ENCODE measurements at regions not wholly inside any gene's neighbourhood (a gene's known extent, or its start where the extent isn't known, plus 50 kb on each side); places are given as distances from the start of the nearest gene placed in this dataset.
A peak's percentile ranks its signal among the peaks of the same experiment; 100 is the strongest.

DNA sequence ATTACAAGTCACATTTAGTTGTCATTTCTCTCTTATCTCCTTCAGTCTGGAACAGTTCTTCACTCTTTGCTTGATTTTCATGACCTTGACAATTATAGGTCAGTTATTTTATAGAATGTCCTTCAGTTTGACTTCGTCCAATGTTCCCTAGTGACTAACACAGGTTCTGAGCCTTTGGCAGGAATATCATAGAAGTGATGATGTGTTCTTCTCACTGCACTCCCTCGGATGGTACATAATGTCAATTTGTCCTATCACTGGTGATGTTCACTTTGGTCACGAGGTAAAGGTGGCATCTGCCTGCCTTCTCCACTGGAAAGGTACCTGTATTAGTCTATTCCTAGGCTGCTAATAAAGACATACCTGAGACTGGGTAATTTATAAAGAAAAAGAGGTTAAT lies 126.0 kb upstream of the PTPN3 start:
- Histone ChIP-seq H3K36me3 (ENCODE audit: control insufficient read depth, insufficient read depth, low read length) (no peaks in the 10 kb centered on the region), H3K27ac (ENCODE audit: low read depth, low read length, severe bottlenecking) (no peak overlapping the region), H3K4me3 (ENCODE audit: extremely low read depth, insufficient read depth, low read length, poor library complexity, severe bottlenecking) (no peak overlapping the region), H3K9me3 (ENCODE audit: control insufficient read depth, low read length) (no peaks in the 10 kb centered on the region), H3K4me1 (ENCODE audit: control insufficient read depth, insufficient read depth, low read length, poor library complexity, severe bottlenecking) (no peaks in the 10 kb centered on the region)
- 92 to 100% methylated on average over 2 of the region's 3 CpGs for WGBS, 2 experiments (ENCODE audit: insufficient coverage in 2 of 2)

DNA sequence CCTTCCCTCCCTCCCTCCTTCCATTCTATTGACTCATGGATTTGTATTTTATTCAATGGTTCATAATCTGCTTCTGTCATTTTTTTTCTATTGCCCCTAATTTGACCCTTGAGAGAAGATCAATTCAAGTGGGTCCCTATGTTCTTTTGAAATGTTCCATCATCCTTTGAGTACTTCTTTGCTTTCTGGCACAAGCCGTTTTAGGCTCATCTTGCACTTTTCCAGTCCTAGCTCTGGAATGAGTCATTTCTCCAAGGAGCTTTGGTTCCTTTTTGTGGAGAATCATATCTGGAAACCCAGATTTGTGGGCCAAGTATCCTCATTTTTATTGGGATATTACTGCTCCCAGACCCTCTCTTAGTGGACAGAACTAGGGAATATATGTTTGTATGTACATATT lies 126.8 kb upstream of the PTPN3 start:
- H3K4me1 ChIP-seq (ENCODE audit: control insufficient read depth, insufficient read depth, low read length, poor library complexity, severe bottlenecking), result no peaks in the 10 kb centered on the region
- H3K36me3 ChIP-seq (ENCODE audit: control insufficient read depth, insufficient read depth, low read length), result no peaks in the 10 kb centered on the region
- WGBS, 2 experiments (ENCODE audit: insufficient coverage in 2 of 2), result 33 to 57% methylated on average over 1 of the region's 1 CpG
- H3K4me3 ChIP-seq (ENCODE audit: extremely low read depth, insufficient read depth, low read length, poor library complexity, severe bottlenecking), result no peak overlapping the region
- no peaks in the 10 kb centered on the region for H3K9me3 ChIP-seq (ENCODE audit: control insufficient read depth, low read length)
- no peak overlapping the region for H3K27ac ChIP-seq (ENCODE audit: low read depth, low read length, severe bottlenecking)

DNA sequence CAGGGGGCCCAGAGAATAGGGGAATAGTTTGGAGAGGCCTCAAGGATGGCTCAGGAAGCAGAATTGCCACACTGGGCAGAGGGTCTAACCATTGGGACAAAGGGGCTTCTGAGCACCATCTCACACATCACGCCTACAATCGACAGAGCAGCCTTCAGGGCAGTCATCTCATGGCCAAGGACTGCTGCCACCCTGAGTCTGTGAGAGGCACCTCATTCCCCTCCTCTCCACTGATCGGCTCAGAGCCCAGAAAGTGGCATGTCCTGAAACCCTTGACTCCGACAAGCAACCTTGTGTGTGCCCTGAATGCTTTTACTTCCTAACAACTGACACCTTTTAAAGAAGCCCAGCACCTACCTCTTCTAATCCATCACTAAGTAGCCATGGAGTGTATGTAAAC lies 128.9 kb upstream of the PTPN3 start:
- no peaks in the 10 kb centered on the region for H3K4me1 ChIP-seq (ENCODE audit: control insufficient read depth, insufficient read depth, low read length, poor library complexity, severe bottlenecking)
- no peaks in the 10 kb centered on the region for H3K9me3 ChIP-seq (ENCODE audit: control insufficient read depth, low read length)
- 75 to 81% methylated on average over 3 of the region's 4 CpGs for whole genome bisulfite sequencing, 2 experiments (ENCODE audit: insufficient coverage in 2 of 2)
- no peak overlapping the region for H3K4me3 ChIP-seq (ENCODE audit: extremely low read depth, insufficient read depth, low read length, poor library complexity, severe bottlenecking)
- H3K36me3 ChIP-seq (ENCODE audit: control insufficient read depth, insufficient read depth, low read length), result no peaks in the 10 kb centered on the region
- no peak overlapping the region for H3K27ac ChIP-seq (ENCODE audit: low read depth, low read length, severe bottlenecking)

DNA sequence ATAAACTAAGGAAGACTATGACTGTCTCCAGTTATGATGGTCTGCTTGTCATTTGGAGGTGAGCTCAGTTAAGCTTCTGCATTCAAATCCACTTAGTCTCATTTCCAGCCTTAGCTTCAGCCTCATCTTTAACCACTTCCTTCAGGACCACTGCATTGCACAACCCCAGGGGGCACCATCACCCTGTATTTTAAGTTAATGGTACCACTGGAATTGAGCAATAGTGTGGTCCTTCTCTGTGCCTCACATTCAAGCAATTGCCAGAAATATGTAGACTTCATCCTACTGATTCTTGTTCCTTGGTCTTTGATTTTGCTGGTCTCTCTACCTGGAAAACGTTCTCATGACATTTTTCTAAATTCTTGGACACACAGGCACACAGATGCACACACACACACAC lies 131.5 kb upstream of the PTPN3 start:
- Histone ChIP-seq H3K9me3 (ENCODE audit: control insufficient read depth, low read length) (no peaks in the 10 kb centered on the region), H3K4me3 (ENCODE audit: extremely low read depth, insufficient read depth, low read length, poor library complexity, severe bottlenecking) (no peak overlapping the region), H3K27ac (ENCODE audit: low read depth, low read length, severe bottlenecking) (no peak overlapping the region), H3K36me3 (ENCODE audit: control insufficient read depth, insufficient read depth, low read length) (no peaks in the 10 kb centered on the region), H3K4me1 (ENCODE audit: control insufficient read depth, insufficient read depth, low read length, poor library complexity, severe bottlenecking) (no peaks in the 10 kb centered on the region)
- 67 to 83% methylated on average over 1 of the region's 1 CpG for WGBS, 2 experiments (ENCODE audit: insufficient coverage in 2 of 2)

DNA sequence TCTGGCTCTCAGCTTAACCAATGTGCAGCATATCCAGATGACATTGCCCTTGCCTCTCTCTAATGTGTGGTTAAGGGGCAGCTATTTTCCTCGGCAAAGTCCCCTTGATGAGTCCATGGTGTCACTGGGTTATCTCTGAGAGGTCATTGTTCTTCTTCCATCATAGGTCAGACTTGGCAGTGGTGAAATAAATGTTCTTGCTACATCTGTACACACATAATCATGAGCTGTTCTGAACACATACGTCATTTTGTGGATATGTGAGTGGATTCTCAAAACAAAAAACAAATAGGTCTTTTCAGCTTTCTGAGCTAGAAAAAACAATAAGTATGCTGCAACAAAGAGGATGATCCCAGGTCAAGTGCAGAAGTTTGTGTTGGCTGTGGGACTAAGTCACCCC lies 134.7 kb upstream of the PTPN3 start:
- H3K27ac ChIP-seq (ENCODE audit: low read depth, low read length, severe bottlenecking), result no peak overlapping the region
- H3K9me3 ChIP-seq (ENCODE audit: control insufficient read depth, low read length), result no peaks in the 10 kb centered on the region
- no peak overlapping the region for H3K4me3 ChIP-seq (ENCODE audit: extremely low read depth, insufficient read depth, low read length, poor library complexity, severe bottlenecking)
- WGBS, 2 experiments (ENCODE audit: insufficient coverage in 2 of 2), result 83 to 100% methylated on average over 1 of the region's 2 CpGs
- H3K36me3 ChIP-seq (ENCODE audit: control insufficient read depth, insufficient read depth, low read length), result no peaks in the 10 kb centered on the region
- no peaks in the 10 kb centered on the region for H3K4me1 ChIP-seq (ENCODE audit: control insufficient read depth, insufficient read depth, low read length, poor library complexity, severe bottlenecking)

DNA sequence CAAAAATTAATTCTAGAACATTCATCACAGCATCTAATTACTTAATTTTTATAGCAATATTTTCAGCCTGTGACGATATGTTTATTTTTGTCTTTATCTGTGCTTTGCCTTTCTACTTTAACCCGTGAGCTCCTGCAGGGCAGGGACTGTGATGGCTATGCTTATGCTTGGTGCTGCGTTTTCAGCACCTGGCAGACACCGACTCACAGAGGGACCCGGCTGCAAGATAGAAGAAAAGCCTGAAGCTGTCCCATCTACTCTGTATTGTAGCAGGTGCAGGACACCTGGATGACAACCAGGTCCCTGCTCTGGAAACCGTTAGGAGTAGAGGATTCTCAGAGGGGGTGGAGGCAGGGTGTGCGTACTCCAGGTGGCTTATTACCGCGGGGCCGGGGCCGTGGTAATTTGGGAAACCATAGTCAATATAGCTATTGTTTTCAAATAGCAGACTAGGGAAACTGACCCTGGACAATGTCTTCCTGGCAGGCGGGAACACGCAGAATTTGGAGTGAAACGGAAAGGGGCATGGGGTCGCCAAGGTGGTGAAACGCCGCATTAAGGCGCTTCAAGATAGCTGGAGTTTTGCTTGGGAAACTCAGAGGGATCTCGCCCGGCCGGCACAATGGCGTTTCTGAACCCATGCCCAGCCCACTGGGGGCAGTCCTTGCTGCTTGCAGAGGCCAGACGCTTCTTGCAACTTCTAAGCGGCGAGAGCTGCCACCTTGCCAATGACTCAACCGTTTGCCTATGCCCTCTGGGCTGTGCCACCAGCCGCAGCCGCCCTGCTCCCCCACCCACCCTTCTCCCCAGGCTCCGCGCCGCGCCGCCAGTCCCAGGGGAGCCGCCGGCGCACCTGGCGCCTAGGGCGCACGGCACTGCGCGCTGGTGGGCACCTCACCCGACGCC lies 140.1 kb upstream of the PALM2AKAP2 start:
- WGBS, 2 experiments (ENCODE audit: insufficient coverage in 2 of 2), result 6 to 8% methylated on average over 32 to 36 of the region's 43 CpGs
- Histone ChIP-seq H3K9me3 (ENCODE audit: control insufficient read depth, low read length) (no peaks in the 10 kb centered on the region), H3K4me1 (ENCODE audit: control insufficient read depth, insufficient read depth, low read length, poor library complexity, severe bottlenecking) (peaks cover 11% of the 10 kb centered on the region), H3K4me3 (ENCODE audit: extremely low read depth, insufficient read depth, low read length, poor library complexity, severe bottlenecking) (peak overlapping the region; percentile 39), H3K36me3 (ENCODE audit: control insufficient read depth, insufficient read depth, low read length) (no peaks in the 10 kb centered on the region), H3K27ac (ENCODE audit: low read depth, low read length, severe bottlenecking) (no peak overlapping the region)

DNA sequence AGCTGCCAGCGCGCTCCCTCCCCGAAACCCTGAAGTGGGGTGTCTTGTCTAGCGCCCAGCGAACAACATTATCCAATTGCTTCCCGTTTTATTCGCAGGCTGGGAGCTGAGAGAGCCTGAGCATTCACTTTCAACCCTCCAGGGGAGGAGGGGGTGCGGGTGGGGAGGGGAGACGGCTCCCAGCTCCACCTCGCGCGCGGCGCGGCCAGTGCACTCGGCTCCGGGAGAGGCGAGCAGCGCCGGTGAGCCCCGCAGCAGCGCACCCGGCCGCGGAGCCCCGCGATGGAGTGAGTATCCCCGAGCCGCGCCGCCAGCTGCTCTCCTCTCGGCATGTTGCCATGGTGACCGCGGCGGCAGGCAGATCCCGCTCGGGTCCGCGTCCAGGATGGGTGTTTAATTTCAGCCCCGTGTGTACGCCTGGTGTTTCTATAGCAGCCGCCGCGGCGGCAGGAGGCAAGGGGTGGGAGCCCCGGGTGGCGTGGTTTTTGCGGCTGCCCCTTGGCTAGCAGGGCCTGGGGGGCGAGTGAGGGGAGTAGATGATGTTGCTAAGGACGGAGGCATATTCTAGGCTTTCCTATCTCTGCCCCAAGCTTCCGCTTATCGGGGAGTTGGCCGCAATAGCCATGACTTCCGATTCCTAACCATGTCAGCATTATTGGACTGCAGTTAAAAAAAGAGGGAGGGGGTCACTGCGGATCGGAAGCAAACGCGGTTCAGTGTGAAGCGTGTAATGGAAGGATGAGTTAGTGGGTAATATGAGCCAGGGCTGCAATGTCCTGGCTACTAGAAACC lies 139.2 kb upstream of the PALM2AKAP2 start:
- peak overlapping the region; percentile 39 for H3K4me3 ChIP-seq (ENCODE audit: extremely low read depth, insufficient read depth, low read length, poor library complexity, severe bottlenecking)
- H3K9me3 ChIP-seq (ENCODE audit: control insufficient read depth, low read length), result no peaks in the 10 kb centered on the region
- 8 to 11% methylated on average over 29 to 37 of the region's 59 CpGs for WGBS, 2 experiments (ENCODE audit: insufficient coverage in 2 of 2)
- peaks cover 11% of the 10 kb centered on the region for H3K4me1 ChIP-seq (ENCODE audit: control insufficient read depth, insufficient read depth, low read length, poor library complexity, severe bottlenecking)
- H3K36me3 ChIP-seq (ENCODE audit: control insufficient read depth, insufficient read depth, low read length), result no peaks in the 10 kb centered on the region
- H3K27ac ChIP-seq (ENCODE audit: low read depth, low read length, severe bottlenecking), result no peak overlapping the region

DNA sequence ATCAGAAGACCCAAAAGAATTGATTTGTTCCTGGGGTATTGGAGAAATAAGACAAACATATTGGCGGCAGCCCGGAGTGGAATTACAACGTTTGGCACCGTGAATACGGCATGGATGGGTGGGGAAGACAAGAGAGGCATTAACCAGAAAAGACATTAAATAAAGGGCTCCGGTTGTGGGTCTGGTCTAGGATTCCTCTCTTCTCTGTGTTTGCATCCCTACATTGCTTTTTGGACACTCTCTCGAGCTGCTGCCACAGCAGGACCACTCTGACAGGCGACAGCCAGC lies 138.7 kb upstream of the PALM2AKAP2 start:
- Histone ChIP-seq H3K9me3 (ENCODE audit: control insufficient read depth, low read length) (no peaks in the 10 kb centered on the region), H3K27ac (ENCODE audit: low read depth, low read length, severe bottlenecking) (no peak overlapping the region), H3K4me3 (ENCODE audit: extremely low read depth, insufficient read depth, low read length, poor library complexity, severe bottlenecking) (no peak overlapping the region), H3K36me3 (ENCODE audit: control insufficient read depth, insufficient read depth, low read length) (no peaks in the 10 kb centered on the region), H3K4me1 (ENCODE audit: control insufficient read depth, insufficient read depth, low read length, poor library complexity, severe bottlenecking) (peaks cover 11% of the 10 kb centered on the region)
- WGBS, 2 experiments (ENCODE audit: insufficient coverage in 2 of 2), result 57 to 58% methylated on average over 8 of the region's 8 CpGs

DNA sequence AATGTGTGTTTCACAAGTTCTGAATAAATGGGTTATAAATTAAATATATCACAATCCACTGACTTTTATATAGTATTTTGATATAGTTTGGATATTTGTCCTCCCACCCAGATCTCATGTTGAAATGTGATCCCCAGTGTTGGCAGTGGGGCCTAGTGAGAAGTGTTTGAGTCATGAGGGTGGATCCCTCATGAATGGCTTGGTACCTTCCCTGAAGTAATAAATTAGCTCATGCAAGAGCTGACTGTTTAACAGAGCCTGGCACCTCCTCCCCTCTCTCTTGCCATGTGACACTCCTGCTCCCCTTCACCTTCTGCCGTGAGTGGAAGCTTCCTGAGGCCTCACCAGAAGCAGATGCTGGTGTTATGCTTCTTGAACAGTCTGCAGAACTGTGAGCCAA lies 127.9 kb upstream of the PALM2AKAP2 start:
- Histone ChIP-seq H3K9me3 (ENCODE audit: control insufficient read depth, low read length) (no peaks in the 10 kb centered on the region), H3K36me3 (ENCODE audit: control insufficient read depth, insufficient read depth, low read length) (no peaks in the 10 kb centered on the region), H3K4me3 (ENCODE audit: extremely low read depth, insufficient read depth, low read length, poor library complexity, severe bottlenecking) (no peak overlapping the region), H3K27ac (ENCODE audit: low read depth, low read length, severe bottlenecking) (no peak overlapping the region), H3K4me1 (ENCODE audit: control insufficient read depth, insufficient read depth, low read length, poor library complexity, severe bottlenecking) (no peaks in the 10 kb centered on the region)
- 100% methylated on average over 1 of the region's 1 CpG; no CpG with 5 or more reads in 1 of the 2 experiments for WGBS, 2 experiments (ENCODE audit: insufficient coverage in 2 of 2)

DNA sequence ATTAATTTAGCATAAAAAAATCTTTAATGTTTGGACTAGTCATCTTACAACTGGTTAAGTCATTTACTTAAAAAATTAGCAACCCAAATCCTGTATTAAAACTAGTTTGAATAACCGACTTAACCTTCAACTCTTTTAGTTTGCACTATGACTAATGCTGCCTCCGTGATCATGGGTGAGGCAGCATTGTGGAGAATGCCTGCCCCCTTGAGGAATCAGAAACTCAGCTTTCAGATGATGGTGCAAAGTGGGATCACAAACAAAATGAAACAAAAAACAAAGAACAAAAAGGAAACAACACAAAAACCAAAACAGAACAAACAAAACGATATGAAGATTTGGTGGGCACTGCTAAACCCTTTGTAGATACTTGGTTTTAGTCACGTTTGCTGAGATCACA lies 127.0 kb upstream of the PALM2AKAP2 start:
- H3K27ac ChIP-seq (ENCODE audit: low read depth, low read length, severe bottlenecking), result no peak overlapping the region
- H3K4me1 ChIP-seq (ENCODE audit: control insufficient read depth, insufficient read depth, low read length, poor library complexity, severe bottlenecking), result no peaks in the 10 kb centered on the region
- H3K9me3 ChIP-seq (ENCODE audit: control insufficient read depth, low read length), result no peaks in the 10 kb centered on the region
- WGBS, 2 experiments (ENCODE audit: insufficient coverage in 2 of 2), result 42 to 51% methylated on average over 2 to 3 of the region's 4 CpGs
- no peak overlapping the region for H3K4me3 ChIP-seq (ENCODE audit: extremely low read depth, insufficient read depth, low read length, poor library complexity, severe bottlenecking)
- no peaks in the 10 kb centered on the region for H3K36me3 ChIP-seq (ENCODE audit: control insufficient read depth, insufficient read depth, low read length)

DNA sequence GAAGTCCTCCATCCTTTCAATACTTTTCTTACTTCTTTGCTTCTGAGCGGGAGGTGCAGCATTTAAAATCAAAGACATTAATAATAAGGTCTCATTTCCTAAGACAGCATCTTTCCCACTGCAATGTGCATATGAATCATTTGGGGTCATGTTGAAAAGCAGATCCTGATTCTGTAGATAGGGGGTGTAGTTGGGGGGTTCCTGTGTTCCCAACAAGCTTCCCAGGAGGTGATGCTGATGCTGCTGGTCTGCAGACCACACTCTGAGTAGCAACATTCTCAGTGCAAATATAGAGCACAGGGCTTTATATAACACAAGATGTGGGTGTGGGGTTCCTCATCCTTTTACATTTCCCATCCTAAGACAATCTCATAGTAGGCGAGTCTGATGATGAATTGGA lies 126.5 kb upstream of the PALM2AKAP2 start:
- no peaks in the 10 kb centered on the region for H3K36me3 ChIP-seq (ENCODE audit: control insufficient read depth, insufficient read depth, low read length)
- H3K4me3 ChIP-seq (ENCODE audit: extremely low read depth, insufficient read depth, low read length, poor library complexity, severe bottlenecking), result no peak overlapping the region
- WGBS, 2 experiments (ENCODE audit: insufficient coverage in 2 of 2), result 100% methylated on average over 1 of the region's 2 CpGs; no CpG with 5 or more reads in 1 of the 2 experiments
- H3K27ac ChIP-seq (ENCODE audit: low read depth, low read length, severe bottlenecking), result no peak overlapping the region
- no peaks in the 10 kb centered on the region for H3K9me3 ChIP-seq (ENCODE audit: control insufficient read depth, low read length)
- no peaks in the 10 kb centered on the region for H3K4me1 ChIP-seq (ENCODE audit: control insufficient read depth, insufficient read depth, low read length, poor library complexity, severe bottlenecking)

Data from mesodermal cell (in vitro differentiated cells).